ENCODE measurements at regions not wholly inside any gene's neighbourhood (a gene's known extent, or its start where the extent isn't known, plus 50 kb on each side); places are given as distances from the start of the nearest gene placed in this dataset.
"Not testable (repeated sequence)": the region's sequence is repeated elsewhere in the genome, so short reads cannot be mapped to it uniquely, and the experiment has no call there.

- TF ChIP-seq WRNIP1 (IDR thresholded peaks at IDR 0.05; ENCODE audit: borderline replicate concordance, low read depth, low read length): no peak
These were observed 109.0 kb upstream of the SLC16A7 start (continued) for GRCh38 chr12:59486827-59487226.

- FAIRE-seq (no peak), ATAC-seq (no peak), DNase-seq (ENCODE audit: low read depth, low spot score) (no peak)
- ChIA-PET CTCF (no interaction called here), POLR2A (no interaction called here), RAD21 (ENCODE audit: unreplicated experiment) (no interaction called here), SMC1A (ENCODE audit: uncharacterized antibody, unreplicated experiment) (no interaction called here)
- H3K36me3 ChIP-seq (ENCODE audit: control insufficient read depth in 2 of 2, insufficient read depth in 2 of 2, low read length in 1 of 2): no peaks in the 10 kb centered on the region
- BruUV-seq (replicated peaks): no TSS peak
- peak; percentile 51 for TF ChIP-seq RUNX3 (IDR thresholded peaks at IDR 0.05; ENCODE audit: low read length)
- TF ChIP-seq SPI1 (IDR thresholded peaks at IDR 0.05; ENCODE audit: borderline replicate concordance, insufficient read depth, low read depth, low read length): peak; percentile 19; the same call in 1 of the 2 replicates
- no peak for TF ChIP-seq ATF3 (IDR thresholded peaks at IDR 0.05; ENCODE audit: borderline replicate concordance, extremely low read depth, low read depth, low read length)
- no peak overlapping the region for H3K27ac ChIP-seq (ENCODE audit: control insufficient read depth, insufficient read depth)
- no peaks in the 10 kb centered on the region for H4K20me1 ChIP-seq (ENCODE audit: control insufficient read depth, insufficient read depth)
- H3K9me3 ChIP-seq (replicated peaks; ENCODE audit: control insufficient read depth, insufficient read depth, low read length): no peaks in the 10 kb centered on the region
- H3K9ac ChIP-seq (ENCODE audit: control insufficient read depth, insufficient read depth, low read length): no peak overlapping the region
- no peak overlapping the region for H2AFZ ChIP-seq (ENCODE audit: control insufficient read depth, low read depth, low read length)
- H3K79me2 ChIP-seq (ENCODE audit: control insufficient read depth, insufficient read depth, low read length): no peaks in the 10 kb centered on the region
- H3K4me1 ChIP-seq (ENCODE audit: control insufficient read depth, insufficient read depth, low read length): no peaks in the 10 kb centered on the region
- H3K4me3 ChIP-seq: no peak overlapping the region
- in situ Hi-C loops (cut with MboI): no loop called here
- H3K4me2 ChIP-seq (ENCODE audit: control insufficient read depth, insufficient read depth): no peak overlapping the region
- intact Hi-C loops (cut with micrococcal nuclease; ENCODE audit: unreplicated experiment): no loop called here
- H3K27me3 ChIP-seq (replicated peaks in 1 of 2; ENCODE audit: control insufficient read depth in 2 of 2, insufficient read depth in 2 of 2, low read length in 1 of 2): no peaks in the 10 kb centered on the region
These were observed 111.3 kb upstream of the SLC16A7 start for GRCh38 chr12:59484575-59484974.

- CTCF ChIA-PET; FAIRE-seq; H3K9ac ChIP-seq (ENCODE audit: control insufficient read depth, insufficient read depth, low read length); SMC1A ChIA-PET (ENCODE audit: uncharacterized antibody, unreplicated experiment); H4K20me1 ChIP-seq (ENCODE audit: control insufficient read depth, insufficient read depth); BruUV-seq (replicated peaks); H3K4me3 ChIP-seq; in situ Hi-C loops (cut with MboI); H3K4me2 ChIP-seq (ENCODE audit: control insufficient read depth, insufficient read depth); H3K27me3 ChIP-seq (replicated peaks in 1 of 2; ENCODE audit: control insufficient read depth in 2 of 2, insufficient read depth in 2 of 2, low read length in 1 of 2); RAD21 ChIA-PET (ENCODE audit: unreplicated experiment); H3K4me1 ChIP-seq (ENCODE audit: control insufficient read depth, insufficient read depth, low read length); H3K9me3 ChIP-seq (replicated peaks; ENCODE audit: control insufficient read depth, insufficient read depth, low read length); H3K27ac ChIP-seq (ENCODE audit: control insufficient read depth, insufficient read depth); H2AFZ ChIP-seq (ENCODE audit: control insufficient read depth, low read depth, low read length); H3K36me3 ChIP-seq (ENCODE audit: control insufficient read depth in 2 of 2, insufficient read depth in 2 of 2, low read length in 1 of 2); DNase-seq (ENCODE audit: low read depth, low spot score); H3K79me2 ChIP-seq (ENCODE audit: control insufficient read depth, insufficient read depth, low read length); intact Hi-C loops (cut with micrococcal nuclease; ENCODE audit: unreplicated experiment); POLR2A ChIA-PET; ATAC-seq: not testable (repeated sequence)
These were observed 121.6 kb upstream of the SLC16A7 start for GRCh38 chr12:59474236-59474635.

Measured in GM12878 (cell line).